ENCODE measurements at regions not wholly inside any gene's neighbourhood (a gene's known extent, or its start where the extent isn't known, plus 50 kb on each side); places are given as distances from the start of the nearest gene placed in this dataset.

DNA sequence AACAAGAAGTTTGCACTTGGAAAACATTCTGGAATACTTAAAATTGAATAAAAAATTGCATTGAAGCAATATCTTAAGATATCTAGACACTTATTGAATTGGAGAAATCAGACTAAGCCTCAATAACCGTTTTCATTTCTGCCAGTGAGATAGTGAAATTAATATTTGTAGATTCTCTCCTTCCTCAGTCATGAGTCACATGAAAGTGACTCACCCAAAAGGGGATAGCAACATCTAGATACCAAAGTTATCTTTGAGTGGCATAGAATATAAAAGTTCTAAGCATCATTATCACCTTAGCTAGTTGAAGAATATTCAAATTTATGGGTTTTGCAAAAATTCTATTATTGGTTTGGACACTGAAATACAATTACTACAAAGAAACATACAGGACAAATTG is 614.8 kb upstream of the ZNF717 start:
- ATAC-seq (ENCODE audit: low read depth) (no peak), DNase-seq (no peak)
- Mint-ChIP-seq H3K27me3 (no peaks in the 10 kb centered on the region), H3K4me3 (no peak overlapping the region), H3K27ac (no peak overlapping the region), H3K9me3 (no peaks in the 10 kb centered on the region), H3K4me1 (no peaks in the 10 kb centered on the region), H3K36me3 (ENCODE audit: low read depth) (no peaks in the 10 kb centered on the region)
- POLR2A ChIA-PET = no interaction called here
- intact Hi-C loops (cut with micrococcal nuclease) = no loop called here
- TF ChIP-seq, protein P1, sequence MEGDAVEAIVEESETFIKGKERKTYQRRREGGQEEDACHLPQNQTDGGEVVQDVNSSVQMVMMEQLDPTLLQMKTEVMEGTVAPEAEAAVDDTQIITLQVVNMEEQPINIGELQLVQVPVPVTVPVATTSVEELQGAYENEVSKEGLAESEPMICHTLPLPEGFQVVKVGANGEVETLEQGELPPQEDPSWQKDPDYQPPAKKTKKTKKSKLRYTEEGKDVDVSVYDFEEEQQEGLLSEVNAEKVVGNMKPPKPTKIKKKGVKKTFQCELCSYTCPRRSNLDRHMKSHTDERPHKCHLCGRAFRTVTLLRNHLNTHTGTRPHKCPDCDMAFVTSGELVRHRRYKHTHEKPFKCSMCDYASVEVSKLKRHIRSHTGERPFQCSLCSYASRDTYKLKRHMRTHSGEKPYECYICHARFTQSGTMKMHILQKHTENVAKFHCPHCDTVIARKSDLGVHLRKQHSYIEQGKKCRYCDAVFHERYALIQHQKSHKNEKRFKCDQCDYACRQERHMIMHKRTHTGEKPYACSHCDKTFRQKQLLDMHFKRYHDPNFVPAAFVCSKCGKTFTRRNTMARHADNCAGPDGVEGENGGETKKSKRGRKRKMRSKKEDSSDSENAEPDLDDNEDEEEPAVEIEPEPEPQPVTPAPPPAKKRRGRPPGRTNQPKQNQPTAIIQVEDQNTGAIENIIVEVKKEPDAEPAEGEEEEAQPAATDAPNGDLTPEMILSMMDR (IDR thresholded peaks at IDR 0.05) = no peak
- CTCF ChIA-PET = no interaction called here

- Mint-ChIP-seq H3K36me3 (ENCODE audit: low read depth) (no peaks in the 10 kb centered on the region), H3K27ac (no peak overlapping the region), H3K4me3 (no peak overlapping the region), H3K9me3 (peaks cover 5% of the 10 kb centered on the region), H3K4me1 (no peaks in the 10 kb centered on the region), H3K27me3 (no peaks in the 10 kb centered on the region)
- ATAC-seq (ENCODE audit: low read depth) = no peak
- intact Hi-C loops (cut with micrococcal nuclease) = no loop called here
- CTCF ChIA-PET = no interaction called here
- TF ChIP-seq, protein P1 (IDR thresholded peaks at IDR 0.05) = no peak
- DNase-seq = no peak
- POLR2A ChIA-PET = no interaction called here
Observed at GRCh38 chr3:76402926-76403325, 617.6 kb upstream of the ZNF717 start.

DNA sequence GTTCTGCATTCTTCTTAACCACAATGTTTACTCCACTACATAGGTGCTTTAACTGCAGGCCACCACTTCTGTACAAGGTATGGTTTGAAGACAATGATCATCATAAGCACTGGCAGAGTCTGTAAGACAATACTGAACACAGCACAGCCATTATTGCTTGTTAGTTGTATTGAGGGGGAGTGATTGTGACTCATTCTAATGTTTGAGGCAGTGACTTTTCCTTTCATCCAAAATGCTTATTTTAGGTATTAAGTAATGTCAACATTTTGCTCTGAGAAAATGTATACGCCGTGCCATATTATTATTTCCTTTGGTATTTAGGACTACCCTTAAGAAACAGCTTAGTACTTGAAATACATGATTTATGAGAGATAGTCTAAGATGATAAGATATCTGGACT is 618.2 kb upstream of the ZNF717 start:
- Mint-ChIP-seq H3K36me3 (ENCODE audit: low read depth) (no peaks in the 10 kb centered on the region), H3K4me3 (no peak overlapping the region), H3K9me3 (peaks cover 5% of the 10 kb centered on the region), H3K4me1 (no peaks in the 10 kb centered on the region), H3K27me3 (no peaks in the 10 kb centered on the region), H3K27ac (no peak overlapping the region)
- no peak for ATAC-seq (ENCODE audit: low read depth)
- TF ChIP-seq, protein P1 (IDR thresholded peaks at IDR 0.05) = no peak
- POLR2A ChIA-PET = no interaction called here
- CTCF ChIA-PET = no interaction called here
- intact Hi-C loops (cut with micrococcal nuclease) = no loop called here
- DNase-seq = no peak

DNA sequence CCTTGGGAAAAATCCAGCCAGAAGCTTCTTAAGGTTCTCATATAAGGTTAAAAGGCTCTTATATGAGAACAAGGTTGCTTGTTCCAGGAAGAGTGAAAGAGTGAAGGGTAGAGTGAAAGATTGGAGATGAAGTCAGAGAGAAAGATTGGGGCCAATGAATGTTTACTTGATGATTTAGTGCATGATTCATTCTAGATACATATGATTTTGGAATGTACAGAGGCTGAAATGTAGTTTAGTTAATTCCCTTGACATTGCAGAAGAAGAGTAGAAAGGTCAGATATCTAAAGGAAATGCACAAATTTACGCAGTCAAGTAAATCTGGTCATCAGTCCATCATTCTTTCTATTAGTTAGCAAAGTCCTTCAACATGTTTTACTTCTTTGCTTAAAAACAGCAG is 619.8 kb upstream of the ZNF717 start:
- Mint-ChIP-seq H3K27me3 (no peaks in the 10 kb centered on the region), H3K9me3 (peaks cover 7% of the 10 kb centered on the region), H3K4me1 (no peaks in the 10 kb centered on the region), H3K27ac (no peak overlapping the region), H3K36me3 (ENCODE audit: low read depth) (no peaks in the 10 kb centered on the region), H3K4me3 (no peak overlapping the region)
- intact Hi-C loops (cut with micrococcal nuclease) = no loop called here
- ATAC-seq (ENCODE audit: low read depth) (no peak), DNase-seq (no peak)
- CTCF ChIA-PET = no interaction called here
- TF ChIP-seq, protein P1 (IDR thresholded peaks at IDR 0.05) = no peak
- POLR2A ChIA-PET = no interaction called here

- intact Hi-C loops (cut with micrococcal nuclease) = no loop called here
Observed at GRCh38 chr3:76410762-76411281, 625.5 kb upstream of the ZNF717 start.

More at GRCh38 chr3:76410762-76411281, 625.5 kb upstream of the ZNF717 start:
- Mint-ChIP-seq H3K36me3 (ENCODE audit: low read depth) (no peaks in the 10 kb centered on the region), H3K4me1 (no peaks in the 10 kb centered on the region), H3K4me3 (no peak overlapping the region), H3K27me3 (no peaks in the 10 kb centered on the region), H3K9me3 (peaks cover 20% of the 10 kb centered on the region), H3K27ac (no peak overlapping the region)
- TF ChIP-seq, protein P1 (IDR thresholded peaks at IDR 0.05) = no peak
- no peak for ATAC-seq (ENCODE audit: low read depth)
- POLR2A ChIA-PET = no interaction called here
- no peak for DNase-seq
- CTCF ChIA-PET = no interaction called here
